Common myeloid progenitor, CD34-positive (primary cell): ENCODE measurements at regions not wholly inside any gene's neighbourhood (a gene's known extent, or its start where the extent isn't known, plus 50 kb on each side); places are given as distances from the start of the nearest gene placed in this dataset.

Experiments used
- CTCF ChIA-PET: fragments of 350-600 bp; sonication (Branson Sonifier 250); formaldehyde crosslinking; loops from one replicate; lab custom pipeline; 2021; ENCODE audit warnings: antibody characterized with exemption; lab: Charles Lee
- POLR2A ChIA-PET: fragments of 350-600 bp; sonication (Branson Sonifier 250); formaldehyde crosslinking; loops from one replicate; lab custom pipeline; 2021; ENCODE audit warnings: antibody characterized with exemption; lab: Charles Lee
- DNase-seq, 3 donors: peaks; one replicate each; pipeline versions ENCODE4 v3.0.0 to v3.0.0-alpha.2; 2013
- H3K27ac ChIP-seq, 2 experiments: 1 replicate in 1 of 2; 2 replicates in 1 of 2; pipeline ENCODE4 v1.7.0; 2013; ENCODE audit warnings: inconsistent platforms in 2 of 2, low read length in 2 of 2, mild to moderate bottlenecking in 2 of 2, low read depth in 1 of 2, moderate library complexity in 1 of 2; ENCODE audit not compliant: severe bottlenecking in 2 of 2, insufficient read depth in 1 of 2, poor library complexity in 1 of 2
- H3K27me3 ChIP-seq, 5 experiments: replicated peaks in 2 of 5; 1 replicate in 3 of 5; 2 replicates in 2 of 5; pipeline versions ENCODE4 v1.6.1 to v1.7.0; 2013; ENCODE audit warnings: low read length in 4 of 5, mild to moderate bottlenecking in 2 of 5, moderate library complexity in 2 of 5, inconsistent platforms in 1 of 5; ENCODE audit not compliant: insufficient read depth in 5 of 5, control insufficient read depth in 4 of 5
- H3K36me3 ChIP-seq, 4 experiments: 1 replicate in 2 of 4; 2 replicates in 2 of 4; pipeline versions ENCODE4 v1.6.1 to v1.7.0; 2013; ENCODE audit warnings: low read length in 3 of 4, control low read depth in 1 of 4, mild to moderate bottlenecking in 1 of 4; ENCODE audit not compliant: control insufficient read depth in 4 of 4, insufficient read depth in 4 of 4
- H3K4me1 ChIP-seq, 4 experiments: 1 replicate in 3 of 4; 2 replicates in 1 of 4; pipeline versions ENCODE4 v1.6.1 to v1.7.1; 2013; ENCODE audit warnings: low read length in 3 of 4, mild to moderate bottlenecking in 3 of 4, control low read depth in 1 of 4, inconsistent platforms in 1 of 4, moderate library complexity in 1 of 4; ENCODE audit not compliant: control insufficient read depth in 4 of 4, insufficient read depth in 4 of 4; ENCODE audit errors: control extremely low read depth in 1 of 4
- H3K4me3 ChIP-seq, 7 experiments: 1 replicate in 4 of 7; 2 replicates in 3 of 7; pipeline versions ENCODE4 v1.5.1 to v1.7.0; 2013; ENCODE audit warnings: mild to moderate bottlenecking in 7 of 7, low read length in 6 of 7, moderate library complexity in 6 of 7, inconsistent platforms in 2 of 7, low read depth in 2 of 7, control low read depth in 1 of 7; ENCODE audit not compliant: insufficient read depth in 4 of 7, control insufficient read depth in 1 of 7; ENCODE audit errors: extremely low read depth in 1 of 7
- H3K9me3 ChIP-seq, 5 experiments: 1 replicate in 4 of 5; 2 replicates in 1 of 5; pipeline versions ENCODE4 v1.6.1 to v1.7.1; 2013; ENCODE audit warnings: low read length in 4 of 5, mild to moderate bottlenecking in 2 of 5, inconsistent platforms in 1 of 5, low read depth in 1 of 5, moderate library complexity in 1 of 5; ENCODE audit not compliant: control insufficient read depth in 4 of 5, insufficient read depth in 2 of 5; ENCODE audit errors: control extremely low read depth in 1 of 5
- whole genome bisulfite sequencing: methylation state at CpG from one replicate; pipeline ENCODE4 v1.1.5; 2013; ENCODE audit not compliant: insufficient coverage; 5-methylcytosine and 5-hydroxymethylcytosine counted together

GRCh38 chr7:109246330-109247077 lies 676.8 kb downstream of the DNAJB9 start:
- Histone ChIP-seq H3K27ac (no peak overlapping the region), H3K36me3 (no peaks in the 10 kb centered on the region), H3K4me3 (no peak overlapping the region), H3K9me3 (no peaks in the 10 kb centered on the region), H3K27me3 (no peaks in the 10 kb centered on the region), H3K4me1 (no peaks in the 10 kb centered on the region)
- WGBS, result 83% methylated on average over 9 of the region's 10 CpGs
- POLR2A ChIA-PET, result no interaction called here
- no peak for DNase-seq
- CTCF ChIA-PET, result no interaction called here

- no CpG with 5 or more reads among the region's 3 CpGs for WGBS
Measured at GRCh38 chr7:109256762-109257560, 687.3 kb downstream of the DNAJB9 start.

GRCh38 chr7:109259151-109259550 lies 689.5 kb downstream of the DNAJB9 start:
- Histone ChIP-seq H3K36me3 (no peaks in the 10 kb centered on the region), H3K27me3 (no peaks in the 10 kb centered on the region), H3K27ac (no peak overlapping the region), H3K4me1 (no peaks in the 10 kb centered on the region), H3K4me3 (no peak overlapping the region), H3K9me3 (no peaks in the 10 kb centered on the region)
- DNase-seq, result no peak
- POLR2A ChIA-PET, result no interaction called here
- WGBS, result no CpG with 5 or more reads among the region's 1 CpG
- CTCF ChIA-PET, result no interaction called here

More at GRCh38 chr7:109256762-109257560, 687.3 kb downstream of the DNAJB9 start:
- POLR2A ChIA-PET, result no interaction called here
- Histone ChIP-seq H3K4me3 (no peak overlapping the region), H3K36me3 (no peaks in the 10 kb centered on the region), H3K4me1 (no peaks in the 10 kb centered on the region), H3K27me3 (no peaks in the 10 kb centered on the region), H3K27ac (no peak overlapping the region), H3K9me3 (no peaks in the 10 kb centered on the region)
- DNase-seq, result no peak
- CTCF ChIA-PET, result no interaction called here

- Histone ChIP-seq H3K4me3 (no peak overlapping the region), H3K27me3 (no peaks in the 10 kb centered on the region), H3K36me3 (no peaks in the 10 kb centered on the region), H3K27ac (no peak overlapping the region), H3K9me3 (no peaks in the 10 kb centered on the region), H3K4me1 (no peaks in the 10 kb centered on the region)
- CTCF ChIA-PET, result no interaction called here
- no CpG with 5 or more reads among the region's 3 CpGs for WGBS
- DNase-seq, result no peak
- POLR2A ChIA-PET, result no interaction called here
Measured at GRCh38 chr7:109261781-109262180, 692.1 kb downstream of the DNAJB9 start.

DNA sequence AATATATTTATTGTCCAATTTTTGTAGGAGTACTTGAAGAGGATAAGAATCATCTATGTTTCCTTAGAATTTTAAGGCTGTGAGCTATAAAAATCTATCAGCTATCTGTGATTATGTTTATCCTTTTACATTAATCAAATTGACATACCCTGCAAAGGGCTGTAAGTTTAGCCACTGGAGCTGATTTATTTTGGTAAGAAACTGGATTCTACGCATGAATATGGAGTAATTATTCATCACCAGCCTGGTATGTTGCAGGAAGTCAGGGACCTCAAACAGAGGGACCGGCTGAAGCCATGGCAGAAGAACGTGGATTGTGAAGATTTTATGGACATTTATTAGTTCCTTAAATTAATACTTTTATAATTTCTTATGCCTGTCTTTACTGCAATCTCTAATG lies 696.9 kb downstream of the DNAJB9 start:
- H3K27me3 ChIP-seq, result no peaks in the 10 kb centered on the region
- no peaks in the 10 kb centered on the region for H3K36me3 ChIP-seq
- WGBS, result 100% methylated on average over 1 of the region's 3 CpGs
- H3K4me3 ChIP-seq, result no peak overlapping the region
- DNase-seq, result no peak
- no peaks in the 10 kb centered on the region for H3K9me3 ChIP-seq
- ChIA-PET POLR2A (no interaction called here), CTCF (interaction anchor here (0.6 kb wide), 1 partner anchor 314 kb away, joined by 3 read pairs; no protein-coding TSS in a partner anchor)
- no peaks in the 10 kb centered on the region for H3K4me1 ChIP-seq
- H3K27ac ChIP-seq, result no peak overlapping the region

DNA sequence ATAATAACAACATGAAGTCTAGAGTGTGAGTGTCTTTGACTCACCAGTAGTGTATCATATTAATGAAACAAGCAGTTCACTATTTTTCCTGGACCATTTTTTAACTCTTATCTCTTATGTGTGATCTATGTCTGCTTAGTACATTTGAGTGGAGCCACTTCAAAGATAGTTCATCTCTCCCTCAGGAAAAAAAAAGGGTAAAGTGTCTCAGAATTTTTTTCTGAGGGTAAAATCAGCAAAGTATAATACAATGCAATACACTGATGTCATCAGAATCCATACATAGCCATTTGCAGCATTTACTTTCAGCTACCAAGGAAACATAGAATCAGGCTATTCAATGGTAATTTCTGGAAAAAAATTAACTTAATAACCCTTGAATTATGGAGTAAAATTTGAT lies 706.7 kb downstream of the DNAJB9 start:
- Histone ChIP-seq H3K4me3 (no peak overlapping the region), H3K27ac (no peak overlapping the region), H3K36me3 (no peaks in the 10 kb centered on the region), H3K9me3 (no peaks in the 10 kb centered on the region), H3K27me3 (no peaks in the 10 kb centered on the region), H3K4me1 (no peaks in the 10 kb centered on the region)
- POLR2A ChIA-PET, result no interaction called here
- CTCF ChIA-PET, result no interaction called here
- no peak for DNase-seq

DNA sequence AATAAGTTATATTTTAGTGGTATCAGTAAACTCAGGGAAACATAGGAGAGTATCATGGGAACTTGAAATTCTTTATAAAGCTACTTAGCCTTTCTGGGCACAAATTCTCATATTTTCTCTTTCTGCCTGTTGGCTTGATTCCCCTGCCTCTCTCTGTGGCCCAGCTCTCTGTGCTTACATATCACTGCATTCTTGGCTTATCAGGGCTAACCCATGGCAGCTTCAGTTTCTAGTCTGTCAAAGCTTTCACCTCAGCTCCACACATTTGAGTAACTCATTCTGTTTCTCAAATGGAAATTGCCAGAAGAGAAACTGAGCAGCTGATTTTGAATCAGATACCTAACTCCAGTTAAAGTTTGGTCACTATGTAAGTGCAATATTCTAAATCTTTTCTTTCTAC lies 713.1 kb downstream of the DNAJB9 start:
- ChIA-PET POLR2A (no interaction called here), CTCF (no interaction called here)
- Histone ChIP-seq H3K36me3 (no peaks in the 10 kb centered on the region), H3K27me3 (no peaks in the 10 kb centered on the region), H3K4me3 (no peak overlapping the region), H3K27ac (no peak overlapping the region), H3K4me1 (no peaks in the 10 kb centered on the region), H3K9me3 (no peaks in the 10 kb centered on the region)
- DNase-seq, result no peak
